HG02884 (cell line): ENCODE measurements at regions not wholly inside any gene's neighbourhood (a gene's known extent, or its start where the extent isn't known, plus 50 kb on each side); places are given as distances from the start of the nearest gene placed in this dataset.

ENCODE experiments used
- ATAC-seq: cut with Tn5 transposase; IDR thresholded peaks from one replicate; pipeline ENCODE4 v1.9.1; 2021; ENCODE audit warnings: mild to moderate bottlenecking, moderate library complexity; ENCODE audit not compliant: unreplicated experiment

GRCh38 chr22:48891688-48892577 lies 935.7 kb downstream of the BRD1 start:
- ATAC-seq = no peak

- no peak for ATAC-seq
Measured at GRCh38 chr22:48890693-48891554, 936.7 kb downstream of the BRD1 start.

- ATAC-seq = no peak
Measured at GRCh38 chr22:48889887-48890692, 937.6 kb downstream of the BRD1 start.

GRCh38 chr22:48889209-48889830 lies 938.4 kb downstream of the BRD1 start:
- no peak for ATAC-seq

GRCh38 chr22:48888466-48889208 lies 939.0 kb downstream of the BRD1 start:
- ATAC-seq = no peak

GRCh38 chr22:48887394-48888332 lies 940.0 kb downstream of the BRD1 start:
- ATAC-seq = no peak

GRCh38 chr22:48886604-48887393 lies 940.9 kb downstream of the BRD1 start:
- ATAC-seq = no peak

- no peak for ATAC-seq
Measured at GRCh38 chr22:48885919-48886305, 941.8 kb downstream of the BRD1 start.

GRCh38 chr22:48885271-48885918 lies 942.3 kb downstream of the BRD1 start:
- ATAC-seq = no peak

GRCh38 chr22:48884786-48885185 lies 942.9 kb downstream of the BRD1 start:
- no peak for ATAC-seq

- no peak for ATAC-seq
Measured at GRCh38 chr22:48884324-48884723, 943.3 kb downstream of the BRD1 start.

GRCh38 chr22:48883211-48883960 lies 944.3 kb downstream of the BRD1 start:
- ATAC-seq = no peak

- ATAC-seq = no peak
Measured at GRCh38 chr22:48882636-48883200, 945.0 kb downstream of the BRD1 start.

GRCh38 chr22:48881326-48881980 lies 946.2 kb downstream of the BRD1 start:
- no peak for ATAC-seq

- ATAC-seq = no peak
Measured at GRCh38 chr22:48880749-48881148, 946.9 kb downstream of the BRD1 start.

GRCh38 chr22:48876951-48877350 lies 950.7 kb downstream of the BRD1 start:
- no peak for ATAC-seq
